ENCODE measurements at regions not wholly inside any gene's neighbourhood (a gene's known extent, or its start where the extent isn't known, plus 50 kb on each side); places are given as distances from the start of the nearest gene placed in this dataset.

- Histone ChIP-seq H4K20me1 (ENCODE audit: insufficient read depth, low read length) (no peaks in the 10 kb centered on the region), H3K79me2 (ENCODE audit: insufficient read depth, low read length) (no peaks in the 10 kb centered on the region), H3K4me2 (ENCODE audit: low read length) (no peak overlapping the region), H3K9me2 (ENCODE audit: low read depth, low read length) (no peaks in the 10 kb centered on the region; the same call in 1 of the 2 replicates), H3K4me1 (ENCODE audit: insufficient read depth, low read length, severe bottlenecking) (no peaks in the 10 kb centered on the region), H3K27me3 (ENCODE audit: insufficient read depth, low read length) (peaks cover 3% of the 10 kb centered on the region; the same call in 1 of the 2 replicates), H3K9me3 (ENCODE audit: low read length) (no peaks in the 10 kb centered on the region), H3K27ac (ENCODE audit: low read depth, low read length, poor library complexity, severe bottlenecking) (no peak overlapping the region), H2AFZ (ENCODE audit: low read length) (no peak overlapping the region), H3F3A (ENCODE audit: insufficient read depth, low read length) (no peaks in the 10 kb centered on the region), H3K4me3 (ENCODE audit: low read depth, low read length, poor library complexity, severe bottlenecking) (no peak overlapping the region), H3K9ac (ENCODE audit: low read length) (no peak overlapping the region), H3K36me3 (ENCODE audit: insufficient read depth, low read length) (no peaks in the 10 kb centered on the region)
- TF ChIP-seq, protein P1, sequence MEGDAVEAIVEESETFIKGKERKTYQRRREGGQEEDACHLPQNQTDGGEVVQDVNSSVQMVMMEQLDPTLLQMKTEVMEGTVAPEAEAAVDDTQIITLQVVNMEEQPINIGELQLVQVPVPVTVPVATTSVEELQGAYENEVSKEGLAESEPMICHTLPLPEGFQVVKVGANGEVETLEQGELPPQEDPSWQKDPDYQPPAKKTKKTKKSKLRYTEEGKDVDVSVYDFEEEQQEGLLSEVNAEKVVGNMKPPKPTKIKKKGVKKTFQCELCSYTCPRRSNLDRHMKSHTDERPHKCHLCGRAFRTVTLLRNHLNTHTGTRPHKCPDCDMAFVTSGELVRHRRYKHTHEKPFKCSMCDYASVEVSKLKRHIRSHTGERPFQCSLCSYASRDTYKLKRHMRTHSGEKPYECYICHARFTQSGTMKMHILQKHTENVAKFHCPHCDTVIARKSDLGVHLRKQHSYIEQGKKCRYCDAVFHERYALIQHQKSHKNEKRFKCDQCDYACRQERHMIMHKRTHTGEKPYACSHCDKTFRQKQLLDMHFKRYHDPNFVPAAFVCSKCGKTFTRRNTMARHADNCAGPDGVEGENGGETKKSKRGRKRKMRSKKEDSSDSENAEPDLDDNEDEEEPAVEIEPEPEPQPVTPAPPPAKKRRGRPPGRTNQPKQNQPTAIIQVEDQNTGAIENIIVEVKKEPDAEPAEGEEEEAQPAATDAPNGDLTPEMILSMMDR (IDR thresholded peaks at IDR 0.05; ENCODE audit: low read length), result no peak
- no peak for TF ChIP-seq EZH2 (IDR thresholded peaks at IDR 0.05; ENCODE audit: borderline replicate concordance, low read length)
Measured at GRCh38 chr9:6160579-6160978, 55.0 kb upstream of the IL33 start.

- no peak overlapping the region for H3K4me2 ChIP-seq (ENCODE audit: low read length)
- H3K79me2 ChIP-seq (ENCODE audit: insufficient read depth, low read length), result no peaks in the 10 kb centered on the region
- H3K9ac ChIP-seq (ENCODE audit: low read length), result no peak overlapping the region
- no peak overlapping the region for H2AFZ ChIP-seq (ENCODE audit: low read length)
- TF ChIP-seq, protein P1 (IDR thresholded peaks at IDR 0.05; ENCODE audit: low read length), result no peak
- TF ChIP-seq EZH2 (IDR thresholded peaks at IDR 0.05; ENCODE audit: borderline replicate concordance, low read length), result no peak
- H3K27me3 ChIP-seq (ENCODE audit: insufficient read depth, low read length), result no peaks in the 10 kb centered on the region
- H3K4me1 ChIP-seq (ENCODE audit: insufficient read depth, low read length, severe bottlenecking), result no peaks in the 10 kb centered on the region
- no peaks in the 10 kb centered on the region for H3K9me2 ChIP-seq (ENCODE audit: low read depth, low read length)
- H3K4me3 ChIP-seq (ENCODE audit: low read depth, low read length, poor library complexity, severe bottlenecking), result no peak overlapping the region
- H3F3A ChIP-seq (ENCODE audit: insufficient read depth, low read length), result no peaks in the 10 kb centered on the region
- H3K9me3 ChIP-seq (ENCODE audit: low read length), result no peaks in the 10 kb centered on the region
- H3K36me3 ChIP-seq (ENCODE audit: insufficient read depth, low read length), result no peaks in the 10 kb centered on the region
- no peak overlapping the region for H3K27ac ChIP-seq (ENCODE audit: low read depth, low read length, poor library complexity, severe bottlenecking)
- no peaks in the 10 kb centered on the region for H4K20me1 ChIP-seq (ENCODE audit: insufficient read depth, low read length)
Measured at GRCh38 chr9:6153425-6153824, 62.2 kb upstream of the IL33 start.

- TF ChIP-seq EZH2 (IDR thresholded peaks at IDR 0.05; ENCODE audit: borderline replicate concordance, low read length), result no peak
- TF ChIP-seq, protein P1 (IDR thresholded peaks at IDR 0.05; ENCODE audit: low read length), result no peak
Measured at GRCh38 chr9:6152788-6153187, 62.8 kb upstream of the IL33 start.

More at GRCh38 chr9:6152788-6153187, 62.8 kb upstream of the IL33 start:
- no peaks in the 10 kb centered on the region for H3K27me3 ChIP-seq (ENCODE audit: insufficient read depth, low read length)
- no peak overlapping the region for H2AFZ ChIP-seq (ENCODE audit: low read length)
- H3K4me2 ChIP-seq (ENCODE audit: low read length), result no peak overlapping the region
- no peak overlapping the region for H3K9ac ChIP-seq (ENCODE audit: low read length)
- no peaks in the 10 kb centered on the region for H4K20me1 ChIP-seq (ENCODE audit: insufficient read depth, low read length)
- H3F3A ChIP-seq (ENCODE audit: insufficient read depth, low read length), result no peaks in the 10 kb centered on the region
- no peak overlapping the region for H3K4me3 ChIP-seq (ENCODE audit: low read depth, low read length, poor library complexity, severe bottlenecking)
- H3K9me2 ChIP-seq (ENCODE audit: low read depth, low read length), result no peaks in the 10 kb centered on the region
- H3K4me1 ChIP-seq (ENCODE audit: insufficient read depth, low read length, severe bottlenecking), result no peaks in the 10 kb centered on the region
- no peaks in the 10 kb centered on the region for H3K36me3 ChIP-seq (ENCODE audit: insufficient read depth, low read length)
- H3K79me2 ChIP-seq (ENCODE audit: insufficient read depth, low read length), result no peaks in the 10 kb centered on the region
- no peak overlapping the region for H3K27ac ChIP-seq (ENCODE audit: low read depth, low read length, poor library complexity, severe bottlenecking)
- no peaks in the 10 kb centered on the region for H3K9me3 ChIP-seq (ENCODE audit: low read length)
